Endometrium (tissue), 2 donors: ENCODE measurements at regions not wholly inside any gene's neighbourhood (a gene's known extent, or its start where the extent isn't known, plus 50 kb on each side); places are given as distances from the start of the nearest gene placed in this dataset.
"Not testable (repeated sequence)": the region's sequence is repeated elsewhere in the genome, so short reads cannot be mapped to it uniquely, and the experiment has no call there.

Experiments used
- FAIRE-seq: peaks from 2 replicates; lab custom pipeline; 2012; peaks lifted over from hg19 to GRCh38; lab: Jason Lieb, UNC
- donor health status: control.
- donor health status: control.

- not testable (repeated sequence) for FAIRE-seq
Observed at GRCh38 chr1:196366-196765, 255.1 kb downstream of the OR4F29 start.

- FAIRE-seq = not testable (repeated sequence)
Observed at GRCh38 chr1:191296-192049, 260.0 kb downstream of the OR4F29 start.

GRCh38 chr1:190678-191077 lies 260.8 kb downstream of the OR4F29 start:
- not testable (repeated sequence) for FAIRE-seq

GRCh38 chr1:189915-190314 lies 261.6 kb downstream of the OR4F29 start:
- FAIRE-seq = not testable (repeated sequence)

GRCh38 chr1:189270-189669 lies 262.2 kb downstream of the OR4F29 start:
- FAIRE-seq = not testable (repeated sequence)

GRCh38 chr1:187298-187697 lies 264.2 kb downstream of the OR4F29 start:
- FAIRE-seq = not testable (repeated sequence)

- FAIRE-seq = not testable (repeated sequence)
Observed at GRCh38 chr1:186691-187131, 264.8 kb downstream of the OR4F29 start.

- not testable (repeated sequence) for FAIRE-seq
Observed at GRCh38 chr1:186223-186622, 265.3 kb downstream of the OR4F29 start.

GRCh38 chr1:185526-185925 lies 266.0 kb downstream of the OR4F29 start:
- FAIRE-seq = not testable (repeated sequence)

- FAIRE-seq = not testable (repeated sequence)
Observed at GRCh38 chr1:184336-184686, 267.2 kb downstream of the OR4F29 start.

- FAIRE-seq = not testable (repeated sequence)
Observed at GRCh38 chr1:183620-184335, 267.7 kb downstream of the OR4F29 start.

- not testable (repeated sequence) for FAIRE-seq
Observed at GRCh38 chr1:183081-183480, 268.4 kb downstream of the OR4F29 start.

- FAIRE-seq = not testable (repeated sequence)
Observed at GRCh38 chr1:182631-183030, 268.8 kb downstream of the OR4F29 start.

- not testable (repeated sequence) for FAIRE-seq
Observed at GRCh38 chr1:181247-182216, 269.9 kb downstream of the OR4F29 start.

GRCh38 chr1:180749-181205 lies 270.7 kb downstream of the OR4F29 start:
- not testable (repeated sequence) for FAIRE-seq

- not testable (repeated sequence) for FAIRE-seq
Observed at GRCh38 chr1:138842-139241, 312.6 kb downstream of the OR4F29 start.

GRCh38 chr1:137664-138063 lies 313.8 kb downstream of the OR4F29 start:
- FAIRE-seq = not testable (repeated sequence)

- not testable (repeated sequence) for FAIRE-seq
Observed at GRCh38 chr1:136344-136932, 315.0 kb downstream of the OR4F29 start.

GRCh38 chr1:134936-135335 lies 316.5 kb downstream of the OR4F29 start:
- FAIRE-seq = not testable (repeated sequence)

- FAIRE-seq = not testable (repeated sequence)
Observed at GRCh38 chr1:118440-118839, 333.0 kb downstream of the OR4F29 start.

- not testable (repeated sequence) for FAIRE-seq
Observed at GRCh38 chr1:115534-115933, 335.9 kb downstream of the OR4F29 start.

GRCh38 chr1:104776-105175 lies 346.7 kb downstream of the OR4F29 start:
- FAIRE-seq = not testable (repeated sequence)
